MM.1S (cell line): ENCODE measurements at regions not wholly inside any gene's neighbourhood (a gene's known extent, or its start where the extent isn't known, plus 50 kb on each side); places are given as distances from the start of the nearest gene placed in this dataset.

ENCODE experiments used
- DNase-seq: peaks from one replicate; pipeline ENCODE4 v3.0.0-alpha.2; 2015
- H2AFZ ChIP-seq: fragments of 300-600 bp; sonication (generic); 2 replicates; pipeline ENCODE4 v1.6.0; 2016; ENCODE audit warnings: antibody characterized with exemption, low read length
- H3F3A ChIP-seq: fragments of 300-600 bp; sonication (generic); 2 replicates; pipeline ENCODE4 v1.6.1; 2016; ENCODE audit warnings: mild to moderate bottlenecking, antibody characterized with exemption, low read length, moderate library complexity, mixed read lengths; ENCODE audit not compliant: insufficient read depth
- H3K27ac ChIP-seq: fragments of 300-600 bp; sonication (generic); 2 replicates; pipeline ENCODE4 v1.5.1; 2016; ENCODE audit warnings: mild to moderate bottlenecking, low read length
- H3K27me3 ChIP-seq: fragments of 300-600 bp; sonication (generic); replicated peaks from 2 replicates; pipeline ENCODE4 v1.6.0; 2016; ENCODE audit warnings: low read length; ENCODE audit not compliant: insufficient read depth
- H3K36me3 ChIP-seq: fragments of 300-600 bp; sonication (generic); replicated peaks from 2 replicates; pipeline ENCODE4 v1.6.1; 2016; ENCODE audit warnings: mild to moderate bottlenecking, low read length, mixed read lengths; ENCODE audit not compliant: insufficient read depth
- H3K4me1 ChIP-seq: fragments of 300-600 bp; sonication (generic); 2 replicates; pipeline ENCODE4 v1.6.1; 2016; ENCODE audit warnings: low read length, mixed read lengths
- H3K4me2 ChIP-seq: fragments of 300-600 bp; sonication (generic); 2 replicates; pipeline ENCODE4 v1.6.0; 2016; ENCODE audit warnings: low read depth, low read length
- H3K4me3 ChIP-seq: fragments of 300-600 bp; sonication (generic); 2 replicates; pipeline ENCODE4 v1.5.1; 2016; ENCODE audit warnings: low read length, mixed read lengths
- H3K79me2 ChIP-seq: fragments of 300-600 bp; sonication (generic); 2 replicates; pipeline ENCODE4 v1.6.1; 2016; ENCODE audit warnings: mixed run types, low read length, mixed read lengths
- H3K9ac ChIP-seq: fragments of 300-600 bp; sonication (generic); 2 replicates; pipeline ENCODE4 v1.6.1; 2016; ENCODE audit warnings: low read length, mixed read lengths
- H3K9me2 ChIP-seq: fragments of 300-600 bp; sonication (generic); replicated peaks from 2 replicates; pipeline ENCODE4 v1.6.1; 2016; ENCODE audit warnings: mild to moderate bottlenecking, low read length, mixed read lengths; ENCODE audit not compliant: insufficient read depth
- H3K9me3 ChIP-seq: fragments of 300-600 bp; sonication (generic); replicated peaks from 2 replicates; pipeline ENCODE4 v1.6.1; 2016; ENCODE audit warnings: mild to moderate bottlenecking, low read length, mixed read lengths; ENCODE audit not compliant: insufficient read depth
- H4K20me1 ChIP-seq: fragments of 300-600 bp; sonication (generic); 2 replicates; pipeline ENCODE4 v1.6.1; 2016; ENCODE audit warnings: mild to moderate bottlenecking, low read length, moderate library complexity, mixed read lengths; ENCODE audit not compliant: insufficient read depth
- CTCF ChIP-seq: fragments of 300-600 bp; sonication (generic); IDR thresholded peaks from 2 replicates; pipeline ENCODE4 v1.5.1; 2016; ENCODE audit warnings: antibody characterized with exemption, low read length, mixed read lengths
- EZH2 ChIP-seq: fragments of 300-600 bp; sonication (generic); optimal IDR thresholded peaks from 2 replicates; pipeline ENCODE3; 2017; ENCODE audit warnings: low read depth, mild to moderate bottlenecking, antibody characterized with exemption, low read length, mixed read lengths
- EZH2phosphoT487 ChIP-seq: fragments of 300-600 bp; sonication (generic); IDR thresholded peaks from 2 replicates; pipeline ENCODE4 v1.6.1; 2018; ENCODE audit warnings: antibody characterized with exemption, low read length

GRCh38 chr16:72271699-72272240, 99.8 kb upstream of the PMFBP1 start:
- Histone ChIP-seq H3K4me2 (no peak overlapping the region), H4K20me1 (no peaks in the 10 kb centered on the region), H3K9me2 (no peaks in the 10 kb centered on the region), H3F3A (no peaks in the 10 kb centered on the region), H3K4me1 (0 out of 2 replicates have a peak, but pooled peaks cover 4% of the 10 kb centered on the region), H2AFZ (no peak overlapping the region), H3K9me3 (no peaks in the 10 kb centered on the region), H3K79me2 (no peaks in the 10 kb centered on the region), H3K27me3 (no peaks in the 10 kb centered on the region), H3K9ac (no peak overlapping the region), H3K36me3 (no peaks in the 10 kb centered on the region), H3K4me3 (no peak overlapping the region), H3K27ac (no peak overlapping the region)
- TF ChIP-seq EZH2 = no peak
- no peak for TF ChIP-seq EZH2phosphoT487
- no peak for TF ChIP-seq CTCF
- peak; percentile 47 for DNase-seq

- no peak for DNase-seq
- Histone ChIP-seq H3K9ac (no peak overlapping the region), H3K9me2 (no peaks in the 10 kb centered on the region), H3F3A (no peaks in the 10 kb centered on the region), H4K20me1 (no peaks in the 10 kb centered on the region), H3K9me3 (no peaks in the 10 kb centered on the region), H3K36me3 (no peaks in the 10 kb centered on the region), H3K4me2 (no peak overlapping the region), H3K4me1 (0 out of 2 replicates have a peak, but pooled peaks cover 4% of the 10 kb centered on the region), H3K79me2 (no peaks in the 10 kb centered on the region), H3K4me3 (no peak overlapping the region), H3K27ac (no peak overlapping the region), H2AFZ (no peak overlapping the region), H3K27me3 (no peaks in the 10 kb centered on the region)
- TF ChIP-seq CTCF (no peak), EZH2phosphoT487 (no peak), EZH2 (no peak)
These were observed 98.6 kb upstream of the PMFBP1 start for GRCh38 chr16:72270531-72270930.

GRCh38 chr16:72266836-72267235, 94.9 kb upstream of the PMFBP1 start:
- no peak overlapping the region for H3K4me2 ChIP-seq
- H3K9me2 ChIP-seq = no peaks in the 10 kb centered on the region
- H3K9me3 ChIP-seq = no peaks in the 10 kb centered on the region
- H3K27ac ChIP-seq = no peak overlapping the region
- H3K79me2 ChIP-seq = no peaks in the 10 kb centered on the region
- H3K4me3 ChIP-seq = no peak overlapping the region
- TF ChIP-seq EZH2 (no peak), EZH2phosphoT487 (no peak), CTCF (no peak)
- no peak for DNase-seq
- H3K9ac ChIP-seq = no peak overlapping the region
- 0 out of 2 replicates have a peak, but pooled peaks cover 2% of the 10 kb centered on the region for H3K4me1 ChIP-seq
- no peak overlapping the region for H2AFZ ChIP-seq
- H4K20me1 ChIP-seq = no peaks in the 10 kb centered on the region
- no peaks in the 10 kb centered on the region for H3F3A ChIP-seq
- H3K36me3 ChIP-seq = no peaks in the 10 kb centered on the region
- H3K27me3 ChIP-seq = no peaks in the 10 kb centered on the region
